ENCODE measurements at regions not wholly inside any gene's neighbourhood (a gene's known extent, or its start where the extent isn't known, plus 50 kb on each side); places are given as distances from the start of the nearest gene placed in this dataset.

DNA sequence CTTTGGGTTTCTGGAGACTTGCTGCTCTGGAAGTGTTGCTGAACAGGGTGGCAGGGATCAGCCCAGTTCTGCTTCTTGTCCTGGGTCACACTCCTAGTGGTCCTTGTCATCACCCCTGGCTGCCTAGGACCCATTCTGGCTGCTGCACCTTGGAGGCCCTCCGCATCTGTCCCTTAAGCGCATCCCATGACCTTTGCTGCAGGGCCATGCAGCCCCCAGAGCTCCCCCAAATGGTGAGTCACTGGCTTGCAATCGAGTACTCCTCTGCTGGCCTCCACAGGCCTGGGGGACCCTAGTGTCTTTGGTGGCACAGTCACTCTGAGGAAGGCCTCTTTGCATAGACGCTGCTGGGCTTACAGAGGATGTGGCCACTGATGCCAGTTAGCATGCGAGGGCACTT, 188.5 kb downstream of the ASB1 start:
- TF ChIP-seq TAF1 (IDR thresholded peaks at IDR 0.05; ENCODE audit: low read depth) (no peak), CREB1 (IDR thresholded peaks at IDR 0.05; ENCODE audit: low read depth) (no peak), RAD21 (IDR thresholded peaks at IDR 0.05; ENCODE audit: low read depth) (no peak), FOXM1 (IDR thresholded peaks at IDR 0.05; ENCODE audit: borderline replicate concordance, low read depth) (no peak), ZBTB7A (IDR thresholded peaks at IDR 0.05; ENCODE audit: low read depth) (no peak), TEAD4 (IDR thresholded peaks at IDR 0.05) (no peak), EGR1 (IDR thresholded peaks at IDR 0.05) (no peak), CEBPB (IDR thresholded peaks at IDR 0.05) (no peak), REST (IDR thresholded peaks at IDR 0.05; ENCODE audit: low read depth) (no peak), TCF12 (IDR thresholded peaks at IDR 0.05; ENCODE audit: low read depth) (no peak)

- no peak for TF ChIP-seq FOXM1 (IDR thresholded peaks at IDR 0.05; ENCODE audit: borderline replicate concordance, low read depth)
- TF ChIP-seq YY1 (IDR thresholded peaks at IDR 0.05; ENCODE audit: low read depth): no peak
- no peak for TF ChIP-seq TCF12 (IDR thresholded peaks at IDR 0.05; ENCODE audit: low read depth)
- TF ChIP-seq CEBPB (IDR thresholded peaks at IDR 0.05): no peak
- TF ChIP-seq, protein P1, sequence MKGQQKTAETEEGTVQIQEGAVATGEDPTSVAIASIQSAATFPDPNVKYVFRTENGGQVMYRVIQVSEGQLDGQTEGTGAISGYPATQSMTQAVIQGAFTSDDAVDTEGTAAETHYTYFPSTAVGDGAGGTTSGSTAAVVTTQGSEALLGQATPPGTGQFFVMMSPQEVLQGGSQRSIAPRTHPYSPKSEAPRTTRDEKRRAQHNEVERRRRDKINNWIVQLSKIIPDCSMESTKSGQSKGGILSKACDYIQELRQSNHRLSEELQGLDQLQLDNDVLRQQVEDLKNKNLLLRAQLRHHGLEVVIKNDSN (IDR thresholded peaks at IDR 0.05): no peak
- no peak for TF ChIP-seq REST (IDR thresholded peaks at IDR 0.05; ENCODE audit: low read depth)
Measured at GRCh38 chr2:238616681-238617080, 190.0 kb downstream of the ASB1 start.

- TF ChIP-seq EGR1 (IDR thresholded peaks at IDR 0.05): no peak
- no peak for TF ChIP-seq CREB1 (IDR thresholded peaks at IDR 0.05; ENCODE audit: low read depth)
- no peak for TF ChIP-seq CEBPB (IDR thresholded peaks at IDR 0.05)
- TF ChIP-seq TAF1 (IDR thresholded peaks at IDR 0.05; ENCODE audit: low read depth): no peak
- no peak for TF ChIP-seq ZBTB7A (IDR thresholded peaks at IDR 0.05; ENCODE audit: low read depth)
- TF ChIP-seq TEAD4 (IDR thresholded peaks at IDR 0.05): no peak
Measured at GRCh38 chr2:238627899-238628298, 201.2 kb downstream of the ASB1 start.

GRCh38 chr2:238629064-238629463, 202.3 kb downstream of the ASB1 start:
- TF ChIP-seq, protein P1 (IDR thresholded peaks at IDR 0.05): no peak
- TF ChIP-seq CEBPB (IDR thresholded peaks at IDR 0.05) (no peak), ZBTB7A (IDR thresholded peaks at IDR 0.05; ENCODE audit: low read depth) (no peak), TAF1 (IDR thresholded peaks at IDR 0.05; ENCODE audit: low read depth) (no peak), RAD21 (IDR thresholded peaks at IDR 0.05; ENCODE audit: low read depth) (no peak), EP300 (IDR thresholded peaks at IDR 0.05; ENCODE audit: borderline replicate concordance) (no peak), FOXM1 (IDR thresholded peaks at IDR 0.05; ENCODE audit: borderline replicate concordance, low read depth) (no peak)

GRCh38 chr2:238631491-238632180, 204.9 kb downstream of the ASB1 start:
- TF ChIP-seq CEBPB (IDR thresholded peaks at IDR 0.05): no peak
- TF ChIP-seq TAF1 (IDR thresholded peaks at IDR 0.05; ENCODE audit: low read depth): no peak
- TF ChIP-seq TEAD4 (IDR thresholded peaks at IDR 0.05): no peak
- TF ChIP-seq REST (IDR thresholded peaks at IDR 0.05; ENCODE audit: low read depth): no peak
- no peak for TF ChIP-seq RAD21 (IDR thresholded peaks at IDR 0.05; ENCODE audit: low read depth)
- TF ChIP-seq ZBTB7A (IDR thresholded peaks at IDR 0.05; ENCODE audit: low read depth): no peak
- TF ChIP-seq NFIC (IDR thresholded peaks at IDR 0.05): no peak
- TF ChIP-seq YY1 (IDR thresholded peaks at IDR 0.05; ENCODE audit: low read depth): no peak
- TF ChIP-seq EP300 (IDR thresholded peaks at IDR 0.05; ENCODE audit: borderline replicate concordance): no peak
- no peak for TF ChIP-seq TCF12 (IDR thresholded peaks at IDR 0.05; ENCODE audit: low read depth)
- TF ChIP-seq MAX (IDR thresholded peaks at IDR 0.05): no peak
- TF ChIP-seq CREB1 (IDR thresholded peaks at IDR 0.05; ENCODE audit: low read depth): no peak
- no peak for TF ChIP-seq EGR1 (IDR thresholded peaks at IDR 0.05)
- TF ChIP-seq FOXM1 (IDR thresholded peaks at IDR 0.05; ENCODE audit: borderline replicate concordance, low read depth): no peak
- TF ChIP-seq, protein P1 (IDR thresholded peaks at IDR 0.05): no peak

Measured in Ishikawa (cell line).